HG03097 (cell line): ENCODE measurements at regions not wholly inside any gene's neighbourhood (a gene's known extent, or its start where the extent isn't known, plus 50 kb on each side); places are given as distances from the start of the nearest gene placed in this dataset.
"Not testable (repeated sequence)": the region's sequence is repeated elsewhere in the genome, so short reads cannot be mapped to it uniquely, and the experiment has no call there.

Experiments
- ATAC-seq: cut with Tn5 transposase; IDR thresholded peaks from one replicate; pipeline ENCODE4 v1.9.1; 2021; ENCODE audit not compliant: unreplicated experiment, low FRiP score

- ATAC-seq: not testable (repeated sequence)
Measured at GRCh38 chr14:106004937-106005795, 478.8 kb downstream of the TMEM121 start.

GRCh38 chr14:106006043-106006442 lies 479.7 kb downstream of the TMEM121 start:
- not testable (repeated sequence) for ATAC-seq

GRCh38 chr14:106006716-106007115 lies 480.3 kb downstream of the TMEM121 start:
- not testable (repeated sequence) for ATAC-seq

GRCh38 chr14:106010783-106011182 lies 484.4 kb downstream of the TMEM121 start:
- ATAC-seq: no peak

- ATAC-seq: not testable (repeated sequence)
Measured at GRCh38 chr14:106011631-106012360, 485.4 kb downstream of the TMEM121 start.

GRCh38 chr14:106012361-106012725 lies 486.0 kb downstream of the TMEM121 start:
- not testable (repeated sequence) for ATAC-seq

GRCh38 chr14:106013879-106014376 lies 487.5 kb downstream of the TMEM121 start:
- no peak for ATAC-seq

- not testable (repeated sequence) for ATAC-seq
Measured at GRCh38 chr14:106017952-106018351, 491.6 kb downstream of the TMEM121 start.

- ATAC-seq: no peak
Measured at GRCh38 chr14:106021832-106022231, 495.4 kb downstream of the TMEM121 start.

GRCh38 chr14:106022648-106023047 lies 496.3 kb downstream of the TMEM121 start:
- not testable (repeated sequence) for ATAC-seq

- no peak for ATAC-seq
Measured at GRCh38 chr14:106023411-106023810, 497.0 kb downstream of the TMEM121 start.

GRCh38 chr14:106024983-106025604 lies 498.7 kb downstream of the TMEM121 start:
- no peak for ATAC-seq

GRCh38 chr14:106026026-106026425 lies 499.6 kb downstream of the TMEM121 start:
- no peak for ATAC-seq

- ATAC-seq: not testable (repeated sequence)
Measured at GRCh38 chr14:106027759-106028158, 501.4 kb downstream of the TMEM121 start.

GRCh38 chr14:106029959-106030358 lies 503.6 kb downstream of the TMEM121 start:
- no peak for ATAC-seq

GRCh38 chr14:106037380-106037779 lies 511.0 kb downstream of the TMEM121 start:
- ATAC-seq: no peak

GRCh38 chr14:106038263-106038662 lies 511.9 kb downstream of the TMEM121 start:
- ATAC-seq: no peak

- no peak for ATAC-seq
Measured at GRCh38 chr14:106039400-106039799, 513.0 kb downstream of the TMEM121 start.

- no peak for ATAC-seq
Measured at GRCh38 chr14:106044515-106044914, 518.1 kb downstream of the TMEM121 start.

- ATAC-seq: peak; percentile 59
Measured at GRCh38 chr14:106044949-106045596, 518.7 kb downstream of the TMEM121 start.
